OCI-LY7 (cell line): ENCODE measurements at regions not wholly inside any gene's neighbourhood (a gene's known extent, or its start where the extent isn't known, plus 50 kb on each side); places are given as distances from the start of the nearest gene placed in this dataset.

Experiments used
- BruUV-seq: library from RNA; stranded (reverse); fragments of 400-500 nt; replicated peaks from 2 replicates; lab custom pipeline; 2021; lab: Mats Ljungman, UMichigan
- CTCF ChIA-PET: fragments of 300-600 bp; sonication (Branson Sonifier 250); formaldehyde crosslinking; loops from one replicate; lab custom pipeline; 2022; ENCODE audit warnings: antibody characterized with exemption; ENCODE audit not compliant: unreplicated experiment; lab: Charles Lee
- POLR2A ChIA-PET: fragments of 300-600 bp; sonication (Branson Sonifier 250); formaldehyde crosslinking; loops from one replicate; lab custom pipeline; 2022; ENCODE audit warnings: antibody characterized with exemption; lab: Charles Lee
- DNase-seq: peaks from one replicate; pipeline ENCODE4 v3.0.0-alpha.2; 2015; ENCODE audit warnings: low spot score
- H2AFZ ChIP-seq: fragments of 200-600 bp; sonication (generic), shearing (Covaris generic); 2 replicates; pipeline ENCODE4 v1.6.1; 2014; ENCODE audit warnings: mild to moderate bottlenecking, antibody characterized with exemption, low read length, moderate library complexity
- H3K27ac ChIP-seq: fragments of 200-600 bp; sonication (generic); 2 replicates; pipeline ENCODE4 v1.5.1; 2014; ENCODE audit warnings: mixed run types, low read depth, mild to moderate bottlenecking, moderate library complexity, low read length, inconsistent platforms; ENCODE audit not compliant: poor library complexity, severe bottlenecking
- H3K36me3 ChIP-seq: fragments of 200-600 bp; sonication (generic); 2 replicates; pipeline ENCODE4 v1.6.1; 2014; ENCODE audit warnings: mild to moderate bottlenecking, antibody characterized with exemption, low read length, moderate library complexity, mixed read lengths; ENCODE audit not compliant: insufficient read depth
- H3K4me1 ChIP-seq: fragments of 200-600 bp; sonication (generic); 2 replicates; pipeline ENCODE4 v1.5.1; 2014; ENCODE audit warnings: mild to moderate bottlenecking, low read length; ENCODE audit not compliant: insufficient read depth, poor library complexity, severe bottlenecking
- H3K4me2 ChIP-seq: fragments of 200-600 bp; sonication (generic); 2 replicates; pipeline ENCODE4 v1.6.1; 2014; ENCODE audit warnings: mild to moderate bottlenecking, low read length
- H3K4me3 ChIP-seq: fragments of 200-600 bp; sonication (generic); 2 replicates; pipeline ENCODE4 v1.5.1; 2014; ENCODE audit warnings: mild to moderate bottlenecking, low read depth, low read length; ENCODE audit not compliant: poor library complexity, severe bottlenecking
- H3K79me2 ChIP-seq: fragments of 200-600 bp; sonication (generic); 2 replicates; pipeline ENCODE4 v1.6.1; 2016; ENCODE audit warnings: low read depth, mild to moderate bottlenecking, low read length, moderate library complexity, mixed read lengths; ENCODE audit not compliant: insufficient read depth
- H3K9me2 ChIP-seq: fragments of 200-600 bp; sonication (generic); 2 replicates; pipeline ENCODE4 v1.6.1; 2016; ENCODE audit warnings: mild to moderate bottlenecking, low read length, mixed read lengths; ENCODE audit not compliant: insufficient read depth
- H3K9me3 ChIP-seq: fragments of 200-600 bp; sonication (generic); 2 replicates; pipeline ENCODE4 v1.6.1; 2014; ENCODE audit warnings: mild to moderate bottlenecking, mixed run types, low read length, mixed read lengths
- H4K20me1 ChIP-seq: fragments of 200-600 bp; sonication (generic); 2 replicates; pipeline ENCODE4 v1.6.1; 2014; ENCODE audit warnings: mild to moderate bottlenecking, antibody characterized with exemption, low read length, moderate library complexity, mixed read lengths; ENCODE audit not compliant: insufficient read depth
- CTCF ChIP-seq: fragments of 200-600 bp; sonication (generic); conservative IDR thresholded peaks from 2 replicates; pipeline ENCODE4 v1.5.1; 2014; ENCODE audit warnings: mild to moderate bottlenecking, antibody characterized with exemption, low read length, moderate library complexity, mixed read lengths
- EZH2phosphoT487 ChIP-seq: fragments of 200-600 bp; sonication (generic); IDR thresholded peaks from 2 replicates; pipeline ENCODE4 v1.6.1; 2018; ENCODE audit warnings: low read depth, borderline replicate concordance, mild to moderate bottlenecking, mixed run types, antibody characterized with exemption, low read length, moderate library complexity, mixed read lengths
- intact Hi-C: fragments of 100-400 bp; cut with micrococcal nuclease; formaldehyde crosslinking; loops from one replicate; pipeline ENCODE4 v1.10.0; 2022; ENCODE audit not compliant: unreplicated experiment

GRCh38 chr9:18393340-18394130, 80.4 kb upstream of the ADAMTSL1 start:
- intact Hi-C loops = no loop called here
- H3K4me2 ChIP-seq = no peak overlapping the region
- H3K27ac ChIP-seq = no peak overlapping the region
- DNase-seq = no peak
- H3K4me3 ChIP-seq = no peak overlapping the region
- no peaks in the 10 kb centered on the region for H3K36me3 ChIP-seq
- TF ChIP-seq CTCF (no peak), EZH2phosphoT487 (no peak)
- POLR2A ChIA-PET = no interaction called here
- H3K4me1 ChIP-seq = no peaks in the 10 kb centered on the region
- H2AFZ ChIP-seq = no peak overlapping the region
- H3K9me2 ChIP-seq = no peaks in the 10 kb centered on the region
- CTCF ChIA-PET = no interaction called here
- H4K20me1 ChIP-seq = no peaks in the 10 kb centered on the region
- H3K9me3 ChIP-seq = no peaks in the 10 kb centered on the region
- H3K79me2 ChIP-seq = no peaks in the 10 kb centered on the region
- no TSS peak for BruUV-seq

GRCh38 chr9:18394847-18395351, 79.1 kb upstream of the ADAMTSL1 start:
- Histone ChIP-seq H2AFZ (no peak overlapping the region), H3K36me3 (no peaks in the 10 kb centered on the region), H3K27ac (no peak overlapping the region), H3K4me3 (no peak overlapping the region), H4K20me1 (no peaks in the 10 kb centered on the region), H3K9me3 (no peaks in the 10 kb centered on the region), H3K79me2 (no peaks in the 10 kb centered on the region), H3K9me2 (no peaks in the 10 kb centered on the region), H3K4me1 (no peaks in the 10 kb centered on the region), H3K4me2 (no peak overlapping the region)
- ChIA-PET POLR2A (interaction anchor here (0.5 kb wide), 1 partner anchor 1398 kb away, joined by 3 read pairs; no protein-coding TSS in a partner anchor), CTCF (no interaction called here)
- intact Hi-C loops = loop anchor here (5.0 kb wide), 1 partner anchor 138 kb away; no protein-coding TSS in a partner anchor
- no TSS peak for BruUV-seq
- TF ChIP-seq EZH2phosphoT487 = no peak
- TF ChIP-seq CTCF = no peak
- no peak for DNase-seq
